Neural progenitor cell (in vitro differentiated cells): ENCODE measurements at regions not wholly inside any gene's neighbourhood (a gene's known extent, or its start where the extent isn't known, plus 50 kb on each side); places are given as distances from the start of the nearest gene placed in this dataset.

Experiments
- DNase-seq: peaks from one replicate; pipeline ENCODE4 v3.0.0-alpha.2; 2016; ENCODE audit warnings: low spot score
- H2AFZ ChIP-seq: fragments of 200-600 bp; sonication (generic); replicated peaks from 2 replicates; pipeline ENCODE4 v1.6.1; 2016; ENCODE audit warnings: antibody characterized with exemption
- H3F3A ChIP-seq: fragments of 200-600 bp; sonication (generic); 2 replicates; pipeline ENCODE4 v1.6.1; 2016; ENCODE audit warnings: antibody characterized with exemption, low read depth
- H3K27ac ChIP-seq: fragments of 200-600 bp; sonication (generic); 2 replicates; pipeline ENCODE4 v1.5.1; 2016; ENCODE audit warnings: mild to moderate bottlenecking
- H3K27me3 ChIP-seq: fragments of 200-600 bp; sonication (generic); 2 replicates; pipeline ENCODE4 v1.6.1; 2016; ENCODE audit warnings: mild to moderate bottlenecking, moderate library complexity
- H3K36me3 ChIP-seq: fragments of 200-600 bp; sonication (generic); 2 replicates; pipeline ENCODE4 v1.5.1; 2016
- H3K4me1 ChIP-seq: fragments of 200-600 bp; sonication (generic); 2 replicates; pipeline ENCODE4 v1.6.1; 2016; ENCODE audit warnings: mixed run types
- H3K4me2 ChIP-seq: fragments of 200-600 bp; sonication (generic); 2 replicates; pipeline ENCODE4 v1.6.1; 2016
- H3K4me3 ChIP-seq: fragments of 200-600 bp; sonication (generic); 2 replicates; pipeline ENCODE4 v1.5.1; 2016
- H3K79me2 ChIP-seq: fragments of 200-600 bp; sonication (generic); 2 replicates; pipeline ENCODE4 v1.6.1; 2016; ENCODE audit warnings: low read depth
- H3K9ac ChIP-seq: fragments of 200-600 bp; sonication (generic); 2 replicates; pipeline ENCODE4 v1.6.1; 2016
- H3K9me3 ChIP-seq: fragments of 200-600 bp; sonication (generic); 2 replicates; pipeline ENCODE4 v1.5.1; 2016; ENCODE audit warnings: low read depth
- H4K20me1 ChIP-seq: fragments of 200-600 bp; sonication (generic); 2 replicates; pipeline ENCODE4 v1.6.1; 2016; ENCODE audit warnings: low read depth
- H3K27ac Mint-ChIP-seq: 3 replicates; pipeline ENCODE4 v1.8.0; 2021; ENCODE audit warnings: mixed read lengths
- H3K27me3 Mint-ChIP-seq: 2 replicates; pipeline ENCODE4 v1.8.0; 2022; ENCODE audit warnings: low read depth, mild to moderate bottlenecking, inconsistent platforms, moderate library complexity, mixed read lengths; ENCODE audit not compliant: insufficient read depth
- H3K36me3 Mint-ChIP-seq: 3 replicates; pipeline ENCODE4 v1.8.0; 2021; ENCODE audit warnings: mixed read lengths
- H3K4me1 Mint-ChIP-seq: 3 replicates; pipeline ENCODE4 v1.8.0; 2021; ENCODE audit warnings: mixed read lengths
- H3K4me3 Mint-ChIP-seq: 3 replicates; pipeline ENCODE4 v1.8.0; 2021; ENCODE audit warnings: mild to moderate bottlenecking, moderate library complexity, mixed read lengths
- H3K9me3 Mint-ChIP-seq: 3 replicates; pipeline ENCODE4 v1.8.0; 2020; ENCODE audit warnings: mixed read lengths
- EZH2 ChIP-seq: fragments of 200-600 bp; sonication (generic); IDR thresholded peaks from 2 replicates; pipeline ENCODE4 v1.6.1; 2017; ENCODE audit warnings: antibody characterized with exemption, mild to moderate bottlenecking, moderate library complexity
- EZH2phosphoT487 ChIP-seq: fragments of 200-600 bp; sonication (generic); IDR thresholded peaks from 2 replicates; pipeline ENCODE4 v1.6.1; 2017; ENCODE audit warnings: antibody characterized with exemption
- TF ChIP-seq, protein P1 (sequence below): fragments of 200-600 bp; sonication (generic); IDR thresholded peaks from 2 replicates; pipeline ENCODE4 v1.5.1; 2017; ENCODE audit warnings: antibody characterized with exemption, mild to moderate bottlenecking

DNA sequence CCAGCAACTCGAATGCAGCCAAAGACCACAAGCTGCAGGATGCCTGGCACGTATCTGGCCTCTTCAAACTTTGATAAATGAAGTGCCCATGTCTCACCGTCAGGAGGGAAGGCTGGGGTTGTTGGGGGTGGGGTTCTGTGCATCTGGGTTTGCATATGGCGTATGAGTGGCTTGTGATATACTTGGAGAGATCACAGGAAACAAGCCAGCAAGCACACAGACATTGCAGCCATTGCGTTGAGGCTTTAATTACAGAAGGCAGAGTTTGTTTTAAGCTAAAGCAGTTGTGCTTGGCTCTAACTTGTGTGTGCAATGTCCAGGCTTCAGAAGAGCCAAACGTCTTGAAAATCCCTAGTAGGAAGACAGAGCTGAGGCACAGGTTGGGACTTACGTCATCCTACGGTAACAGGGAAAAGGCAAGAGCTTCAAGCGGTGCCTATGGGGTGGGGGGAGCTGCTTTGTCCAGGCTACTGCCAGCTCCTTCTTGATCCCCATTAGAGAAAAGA, 109.2 kb downstream of the ASB7 start:
- Histone ChIP-seq H3K79me2 (no peaks in the 10 kb centered on the region), H3K27ac (no peak overlapping the region), H3F3A (no peaks in the 10 kb centered on the region), H2AFZ (no peak overlapping the region), H3K9ac (no peak overlapping the region), H3K4me2 (no peak overlapping the region), H3K36me3 (no peaks in the 10 kb centered on the region), H3K9me3 (no peaks in the 10 kb centered on the region), H3K27me3 (no peaks in the 10 kb centered on the region), H3K4me1 (no peaks in the 10 kb centered on the region), H3K4me3 (no peak overlapping the region), H4K20me1 (no peaks in the 10 kb centered on the region)
- peaks cover 19% of the 10 kb centered on the region for H3K9me3 Mint-ChIP-seq
- H3K4me1 Mint-ChIP-seq, result peaks cover 10% of the 10 kb centered on the region
- H3K27ac Mint-ChIP-seq, result no peak overlapping the region
- no peak overlapping the region for H3K4me3 Mint-ChIP-seq
- peaks cover 18% of the 10 kb centered on the region for H3K27me3 Mint-ChIP-seq
- no peak for DNase-seq
- TF ChIP-seq EZH2, result no peak
- TF ChIP-seq, protein P1, sequence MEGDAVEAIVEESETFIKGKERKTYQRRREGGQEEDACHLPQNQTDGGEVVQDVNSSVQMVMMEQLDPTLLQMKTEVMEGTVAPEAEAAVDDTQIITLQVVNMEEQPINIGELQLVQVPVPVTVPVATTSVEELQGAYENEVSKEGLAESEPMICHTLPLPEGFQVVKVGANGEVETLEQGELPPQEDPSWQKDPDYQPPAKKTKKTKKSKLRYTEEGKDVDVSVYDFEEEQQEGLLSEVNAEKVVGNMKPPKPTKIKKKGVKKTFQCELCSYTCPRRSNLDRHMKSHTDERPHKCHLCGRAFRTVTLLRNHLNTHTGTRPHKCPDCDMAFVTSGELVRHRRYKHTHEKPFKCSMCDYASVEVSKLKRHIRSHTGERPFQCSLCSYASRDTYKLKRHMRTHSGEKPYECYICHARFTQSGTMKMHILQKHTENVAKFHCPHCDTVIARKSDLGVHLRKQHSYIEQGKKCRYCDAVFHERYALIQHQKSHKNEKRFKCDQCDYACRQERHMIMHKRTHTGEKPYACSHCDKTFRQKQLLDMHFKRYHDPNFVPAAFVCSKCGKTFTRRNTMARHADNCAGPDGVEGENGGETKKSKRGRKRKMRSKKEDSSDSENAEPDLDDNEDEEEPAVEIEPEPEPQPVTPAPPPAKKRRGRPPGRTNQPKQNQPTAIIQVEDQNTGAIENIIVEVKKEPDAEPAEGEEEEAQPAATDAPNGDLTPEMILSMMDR, result no peak
- TF ChIP-seq EZH2phosphoT487, result no peak
- H3K36me3 Mint-ChIP-seq, result peaks cover 4% of the 10 kb centered on the region

DNA sequence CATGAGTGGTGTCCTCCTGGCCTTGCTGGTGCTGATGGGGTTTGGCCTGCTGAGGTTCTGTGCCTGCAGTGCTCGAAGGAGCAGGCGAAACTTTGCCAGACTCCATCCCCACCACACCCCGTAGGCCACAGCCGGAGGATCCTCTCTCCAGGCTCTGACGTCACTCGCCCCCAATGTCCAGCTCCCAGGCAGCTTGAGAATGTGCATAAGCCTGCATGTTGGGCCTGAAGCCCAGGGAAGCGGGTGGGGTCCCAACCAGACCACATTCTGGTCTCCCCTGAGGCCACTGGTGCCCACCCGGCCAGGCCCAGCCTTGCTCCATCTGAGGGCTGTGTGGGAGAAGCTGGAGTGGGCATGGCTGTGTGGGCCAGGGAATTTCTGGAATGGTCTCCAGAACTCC, 109.8 kb downstream of the ASB7 start:
- H3K4me3 Mint-ChIP-seq, result no peak overlapping the region
- peaks cover 4% of the 10 kb centered on the region for H3K36me3 Mint-ChIP-seq
- H3K79me2 ChIP-seq, result no peaks in the 10 kb centered on the region
- DNase-seq, result no peak
- H3K9ac ChIP-seq, result no peak overlapping the region
- H3K36me3 ChIP-seq, result no peaks in the 10 kb centered on the region
- no peaks in the 10 kb centered on the region for H4K20me1 ChIP-seq
- H3K27ac ChIP-seq, result no peak overlapping the region
- no peak overlapping the region for H3K27ac Mint-ChIP-seq
- H3K9me3 ChIP-seq, result no peaks in the 10 kb centered on the region
- no peak overlapping the region for H2AFZ ChIP-seq
- peaks cover 15% of the 10 kb centered on the region for H3K27me3 Mint-ChIP-seq
- peaks cover 10% of the 10 kb centered on the region for H3K4me1 Mint-ChIP-seq
- no peak overlapping the region for H3K4me3 ChIP-seq
- no peaks in the 10 kb centered on the region for H3F3A ChIP-seq
- TF ChIP-seq EZH2 (no peak), EZH2phosphoT487 (no peak)
- TF ChIP-seq, protein P1, result no peak
- no peaks in the 10 kb centered on the region for H3K4me1 ChIP-seq
- no peak overlapping the region for H3K4me2 ChIP-seq
- peaks cover 19% of the 10 kb centered on the region for H3K9me3 Mint-ChIP-seq
- H3K27me3 ChIP-seq, result no peaks in the 10 kb centered on the region

DNA sequence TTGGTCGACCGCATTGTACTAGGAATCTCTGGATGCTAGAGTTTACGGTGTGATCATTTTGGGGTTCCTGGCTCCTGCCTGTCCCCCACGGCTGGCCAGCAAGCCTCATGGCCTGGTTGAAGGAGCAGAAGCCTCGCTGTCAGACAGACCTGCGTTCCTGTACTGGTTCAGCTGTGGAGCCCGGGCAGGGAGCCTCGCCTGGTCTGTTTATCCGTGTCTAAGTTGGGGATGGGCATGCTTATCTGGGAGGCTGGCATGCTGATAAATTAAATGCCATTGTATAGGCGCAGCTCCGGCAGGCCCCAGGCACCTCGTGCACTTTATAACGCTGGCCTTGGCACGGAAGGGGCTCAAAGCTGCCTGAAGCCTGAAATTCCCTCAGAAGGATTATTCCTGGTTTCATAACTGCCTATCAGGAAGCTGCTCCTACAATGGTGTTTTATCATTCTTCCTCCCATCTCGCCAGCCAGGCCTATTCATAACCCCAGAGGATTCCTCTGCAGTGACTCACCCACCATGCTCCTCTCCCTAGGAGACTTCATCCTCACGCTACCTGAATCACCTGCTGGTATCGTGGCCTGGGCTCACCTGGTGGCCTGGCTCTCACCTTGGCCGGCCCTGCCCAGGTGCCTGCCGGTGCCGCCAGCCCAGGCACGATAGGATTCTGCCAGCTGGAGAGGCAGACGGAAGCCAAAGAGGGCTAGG, 110.9 kb downstream of the ASB7 start:
- H3K27ac Mint-ChIP-seq, result no peak overlapping the region
- H4K20me1 ChIP-seq, result no peaks in the 10 kb centered on the region
- H3K4me1 Mint-ChIP-seq, result peaks cover 10% of the 10 kb centered on the region
- no peak overlapping the region for H2AFZ ChIP-seq
- peaks cover 18% of the 10 kb centered on the region for H3K9me3 Mint-ChIP-seq
- no peaks in the 10 kb centered on the region for H3K4me1 ChIP-seq
- TF ChIP-seq, protein P1, result no peak
- TF ChIP-seq EZH2phosphoT487 (no peak), EZH2 (no peak)
- peaks cover 18% of the 10 kb centered on the region for H3K27me3 Mint-ChIP-seq
- H3K36me3 ChIP-seq, result no peaks in the 10 kb centered on the region
- no peaks in the 10 kb centered on the region for H3F3A ChIP-seq
- no peak overlapping the region for H3K4me3 ChIP-seq
- no peak overlapping the region for H3K4me3 Mint-ChIP-seq
- H3K27ac ChIP-seq, result no peak overlapping the region
- DNase-seq, result no peak
- H3K36me3 Mint-ChIP-seq, result peaks cover 4% of the 10 kb centered on the region
- H3K9me3 ChIP-seq, result no peaks in the 10 kb centered on the region
- H3K4me2 ChIP-seq, result no peak overlapping the region
- H3K79me2 ChIP-seq, result no peaks in the 10 kb centered on the region
- H3K27me3 ChIP-seq, result no peaks in the 10 kb centered on the region
- no peak overlapping the region for H3K9ac ChIP-seq
